Vagina (tissue), 2 donors: ENCODE measurements at regions not wholly inside any gene's neighbourhood (a gene's known extent, or its start where the extent isn't known, plus 50 kb on each side); places are given as distances from the start of the nearest gene placed in this dataset.

Experiments used
- POLR2A ChIP-seq, 2 donors: fragments of 450-650 bp; IDR thresholded peaks; one replicate each; pipeline ENCODE4 v1.6.1; 2017; ENCODE audit warnings: antibody characterized with exemption in 2 of 2, mild to moderate bottlenecking in 2 of 2, moderate library complexity in 2 of 2
- TF ChIP-seq, protein P1 (sequence below), 3 experiments: fragments of 450-650 bp in 2 of 3; fragments of 200-600 bp in 1 of 3; sonication (generic) in 1 of 3; IDR thresholded peaks; one replicate each; pipeline ENCODE4 v1.5.1; 2017 to 2019; ENCODE audit warnings: antibody characterized with exemption in 3 of 3, mild to moderate bottlenecking in 2 of 3, moderate library complexity in 2 of 3

DNA sequence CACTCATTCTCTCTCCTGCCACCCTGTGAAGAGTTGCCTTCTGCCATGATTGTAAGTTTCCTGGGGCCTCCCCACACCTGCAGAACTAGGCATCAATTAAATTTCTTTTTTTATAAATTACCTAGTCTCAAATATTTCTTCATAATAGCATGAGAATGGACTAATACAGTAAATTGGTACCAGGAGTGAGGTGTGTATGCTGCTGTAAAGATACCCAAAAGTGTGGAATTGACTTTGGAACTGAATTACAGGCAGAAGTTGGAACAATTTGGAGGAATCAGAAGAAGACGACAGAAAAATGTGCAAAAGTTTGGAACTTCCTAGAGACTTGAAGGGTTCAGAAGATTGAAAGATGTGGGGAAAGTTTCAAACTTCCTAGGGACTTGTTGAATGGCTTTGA lies 308.1 kb upstream of the TMPRSS15 start:
- TF ChIP-seq POLR2A (IDR thresholded peaks at IDR 0.05) = no peak
- TF ChIP-seq, protein P1, sequence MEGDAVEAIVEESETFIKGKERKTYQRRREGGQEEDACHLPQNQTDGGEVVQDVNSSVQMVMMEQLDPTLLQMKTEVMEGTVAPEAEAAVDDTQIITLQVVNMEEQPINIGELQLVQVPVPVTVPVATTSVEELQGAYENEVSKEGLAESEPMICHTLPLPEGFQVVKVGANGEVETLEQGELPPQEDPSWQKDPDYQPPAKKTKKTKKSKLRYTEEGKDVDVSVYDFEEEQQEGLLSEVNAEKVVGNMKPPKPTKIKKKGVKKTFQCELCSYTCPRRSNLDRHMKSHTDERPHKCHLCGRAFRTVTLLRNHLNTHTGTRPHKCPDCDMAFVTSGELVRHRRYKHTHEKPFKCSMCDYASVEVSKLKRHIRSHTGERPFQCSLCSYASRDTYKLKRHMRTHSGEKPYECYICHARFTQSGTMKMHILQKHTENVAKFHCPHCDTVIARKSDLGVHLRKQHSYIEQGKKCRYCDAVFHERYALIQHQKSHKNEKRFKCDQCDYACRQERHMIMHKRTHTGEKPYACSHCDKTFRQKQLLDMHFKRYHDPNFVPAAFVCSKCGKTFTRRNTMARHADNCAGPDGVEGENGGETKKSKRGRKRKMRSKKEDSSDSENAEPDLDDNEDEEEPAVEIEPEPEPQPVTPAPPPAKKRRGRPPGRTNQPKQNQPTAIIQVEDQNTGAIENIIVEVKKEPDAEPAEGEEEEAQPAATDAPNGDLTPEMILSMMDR (IDR thresholded peaks at IDR 0.05) = no peak
